Mesenchymal stem cell (in vitro differentiated cells and primary cell): ENCODE measurements at regions not wholly inside any gene's neighbourhood (a gene's known extent, or its start where the extent isn't known, plus 50 kb on each side); places are given as distances from the start of the nearest gene placed in this dataset.

Source experiments
- DNase-seq: peaks from one replicate; pipeline ENCODE4 v3.0.0-alpha.2; 2013
- H2AFZ ChIP-seq: one replicate; pipeline ENCODE4 v1.6.1; 2013; ENCODE audit warnings: low read depth, mild to moderate bottlenecking, control low read depth, inconsistent platforms, low read length, moderate library complexity
- H2AK5ac ChIP-seq: 2 replicates; pipeline ENCODE4 v1.6.1; 2013; ENCODE audit warnings: low read length, moderate library complexity, mild to moderate bottlenecking, inconsistent platforms; ENCODE audit not compliant: severe bottlenecking
- H2BK120ac ChIP-seq: one replicate; pipeline ENCODE4 v1.6.1; 2013; ENCODE audit warnings: low read depth, mild to moderate bottlenecking, inconsistent platforms, low read length, moderate library complexity
- H2BK12ac ChIP-seq, 2 experiments: one replicate each; pipeline ENCODE4 v1.6.1; 2013; ENCODE audit warnings: inconsistent platforms in 2 of 2, low read length in 2 of 2, mild to moderate bottlenecking in 2 of 2, moderate library complexity in 2 of 2, control low read depth in 1 of 2
- H2BK15ac ChIP-seq: one replicate; pipeline ENCODE4 v1.6.1; 2013; ENCODE audit warnings: mild to moderate bottlenecking, low read depth, inconsistent platforms; ENCODE audit not compliant: poor library complexity, severe bottlenecking
- H2BK5ac ChIP-seq: 2 replicates; pipeline ENCODE4 v1.6.1; 2013; ENCODE audit warnings: low read depth, mild to moderate bottlenecking, low read length, control low read depth, inconsistent platforms; ENCODE audit not compliant: poor library complexity, severe bottlenecking
- H3K14ac ChIP-seq, 2 experiments: one replicate each; pipeline ENCODE4 v1.6.1; 2013; ENCODE audit warnings: inconsistent platforms in 2 of 2, low read length in 2 of 2, control low read depth in 1 of 2, mild to moderate bottlenecking in 1 of 2, moderate library complexity in 1 of 2
- H3K18ac ChIP-seq, 2 experiments: one replicate each; pipeline ENCODE4 v1.6.1; 2013; ENCODE audit warnings: inconsistent platforms in 2 of 2, low read length in 2 of 2, control low read depth in 1 of 2, low read depth in 1 of 2, mild to moderate bottlenecking in 1 of 2
- H3K23ac ChIP-seq, 2 experiments: one replicate each; pipeline ENCODE4 v1.6.1; 2013; ENCODE audit warnings: inconsistent platforms in 2 of 2, low read length in 2 of 2, mild to moderate bottlenecking in 2 of 2, moderate library complexity in 2 of 2, control low read depth in 1 of 2
- H3K27ac ChIP-seq: 2 replicates; pipeline ENCODE4 v1.5.1; 2013; ENCODE audit warnings: mild to moderate bottlenecking, moderate library complexity, low read length, control low read depth, inconsistent platforms; ENCODE audit not compliant: poor library complexity, severe bottlenecking
- H3K27me3 ChIP-seq, 2 experiments: 2 replicates each; pipeline versions ENCODE4 v1.6.1 to v1.7.0; 2013; ENCODE audit warnings: low read length in 2 of 2, mild to moderate bottlenecking in 2 of 2, moderate library complexity in 2 of 2, control low read depth in 1 of 2, inconsistent platforms in 1 of 2; ENCODE audit not compliant: control insufficient read depth in 1 of 2, insufficient read depth in 1 of 2
- H3K36me3 ChIP-seq, 2 experiments: 2 replicates each; pipeline versions ENCODE4 v1.6.1 to v1.7.0; 2013; ENCODE audit warnings: low read length in 2 of 2, control low read depth in 1 of 2, inconsistent platforms in 1 of 2, low read depth in 1 of 2, mild to moderate bottlenecking in 1 of 2; ENCODE audit not compliant: insufficient read depth in 2 of 2, control insufficient read depth in 1 of 2
- H3K4ac ChIP-seq, 2 experiments: one replicate each; pipeline ENCODE4 v1.6.1; 2013; ENCODE audit warnings: inconsistent platforms in 2 of 2, low read length in 2 of 2, mild to moderate bottlenecking in 2 of 2, moderate library complexity in 2 of 2, control low read depth in 1 of 2, low read depth in 1 of 2
- H3K4me1 ChIP-seq: 2 replicates; pipeline ENCODE4 v1.6.1; 2013; ENCODE audit warnings: low read depth, low read length, control low read depth; ENCODE audit not compliant: control insufficient read depth, insufficient read depth
- H3K4me2 ChIP-seq: 2 replicates; pipeline ENCODE4 v1.6.1; 2013; ENCODE audit warnings: low read length, mild to moderate bottlenecking, inconsistent platforms; ENCODE audit not compliant: poor library complexity, severe bottlenecking
- H3K4me3 ChIP-seq, 2 experiments: 2 replicates each; pipeline versions ENCODE4 v1.5.1 to v1.7.0; 2013; ENCODE audit warnings: low read length in 2 of 2, mild to moderate bottlenecking in 2 of 2, control low read depth in 1 of 2, low read depth in 1 of 2; ENCODE audit not compliant: insufficient read depth in 1 of 2
- H3K79me1 ChIP-seq: replicated peaks from 2 replicates; pipeline ENCODE4 v1.6.1; 2013; ENCODE audit warnings: mild to moderate bottlenecking, control low read depth, low read length, inconsistent platforms; ENCODE audit not compliant: poor library complexity, severe bottlenecking
- H3K9ac ChIP-seq: 2 replicates; pipeline ENCODE4 v1.7.0; 2013; ENCODE audit warnings: mild to moderate bottlenecking, low read length, moderate library complexity
- H3K9me3 ChIP-seq: 2 replicates; pipeline ENCODE4 v1.7.0; 2013; ENCODE audit warnings: mild to moderate bottlenecking, low read length; ENCODE audit not compliant: control insufficient read depth
- H4K8ac ChIP-seq: one replicate; pipeline ENCODE4 v1.6.1; 2013; ENCODE audit warnings: inconsistent platforms, mild to moderate bottlenecking, low read length, moderate library complexity
- H4K91ac ChIP-seq: one replicate; pipeline ENCODE4 v1.6.1; 2013; ENCODE audit warnings: mild to moderate bottlenecking, low read length, inconsistent platforms
- WGBS: methylation state at CpG from one replicate; pipeline ENCODE4 v1.1.7; 2013; ENCODE audit warnings: mixed read lengths; 5-methylcytosine and 5-hydroxymethylcytosine counted together

- WGBS, result 84% methylated on average over 9 of the region's 9 CpGs
- H2BK12ac ChIP-seq, result no peak overlapping the region
Measured at GRCh38 chr10:110433740-110434139, 64.0 kb upstream of the DUSP5 start.

GRCh38 chr10:110434489-110435096 lies 63.1 kb upstream of the DUSP5 start:
- no peak overlapping the region for H3K27ac ChIP-seq
- H3K4me2 ChIP-seq, result no peak overlapping the region
- H2AK5ac ChIP-seq, result no peak overlapping the region
- H3K4me3 ChIP-seq, result no peak overlapping the region
- no peak overlapping the region for H2AFZ ChIP-seq
- no peak overlapping the region for H2BK15ac ChIP-seq
- no peak overlapping the region for H4K91ac ChIP-seq
- no peak overlapping the region for H3K23ac ChIP-seq
- no peak overlapping the region for H3K18ac ChIP-seq
- DNase-seq, result no peak
- no peak overlapping the region for H4K8ac ChIP-seq
- H3K79me1 ChIP-seq, result no peaks in the 10 kb centered on the region
- no peak overlapping the region for H2BK5ac ChIP-seq
- H3K27me3 ChIP-seq, result peaks cover 0 to 3% of the 10 kb centered on the region in 2 experiments
- H2BK12ac ChIP-seq, result no peak overlapping the region
- H3K36me3 ChIP-seq, result no peaks in the 10 kb centered on the region
- WGBS, result 94% methylated on average over 4 of the region's 5 CpGs
- H3K4ac ChIP-seq, result no peak overlapping the region
- H3K9ac ChIP-seq, result no peak overlapping the region
- no peak overlapping the region for H3K14ac ChIP-seq
- peaks cover 2% of the 10 kb centered on the region for H3K4me1 ChIP-seq
- no peaks in the 10 kb centered on the region for H3K9me3 ChIP-seq
- no peak overlapping the region for H2BK120ac ChIP-seq

More at GRCh38 chr10:110433740-110434139, 64.0 kb upstream of the DUSP5 start:
- Histone ChIP-seq H4K91ac (no peak overlapping the region), H3K4me1 (peaks cover 7% of the 10 kb centered on the region), H3K18ac (no peak overlapping the region), H2BK120ac (no peak overlapping the region), H3K14ac (no peak overlapping the region), H3K9me3 (no peaks in the 10 kb centered on the region), H2BK5ac (no peak overlapping the region), H3K9ac (no peak overlapping the region), H2AK5ac (no peak overlapping the region), H3K27ac (no peak overlapping the region), H3K79me1 (no peaks in the 10 kb centered on the region), H4K8ac (no peak overlapping the region), H3K36me3 (no peaks in the 10 kb centered on the region), H3K4ac (no peak overlapping the region), H3K27me3 (peaks cover 0 to 3% of the 10 kb centered on the region in 2 experiments), H2AFZ (no peak overlapping the region), H3K23ac (no peak overlapping the region), H3K4me3 (no peak overlapping the region), H3K4me2 (no peak overlapping the region), H2BK15ac (no peak overlapping the region)
- no peak for DNase-seq

GRCh38 chr10:110436554-110437350 lies 61.0 kb upstream of the DUSP5 start:
- no peak overlapping the region for H2AFZ ChIP-seq
- no peak for DNase-seq
- H3K4me2 ChIP-seq, result no peak overlapping the region
- no peak overlapping the region for H3K27ac ChIP-seq
- H4K8ac ChIP-seq, result no peak overlapping the region
- no peak overlapping the region for H2BK5ac ChIP-seq
- H3K4me1 ChIP-seq, result peaks cover 2% of the 10 kb centered on the region
- H3K4me3 ChIP-seq, result no peak overlapping the region
- H3K23ac ChIP-seq, result no peak overlapping the region
- H3K14ac ChIP-seq, result no peak overlapping the region
- no peaks in the 10 kb centered on the region for H3K27me3 ChIP-seq
- H2BK12ac ChIP-seq, result no peak overlapping the region
- H3K4ac ChIP-seq, result no peak overlapping the region
- H2BK15ac ChIP-seq, result no peak overlapping the region
- no peak overlapping the region for H2AK5ac ChIP-seq
- H3K9me3 ChIP-seq, result no peaks in the 10 kb centered on the region
- no peaks in the 10 kb centered on the region for H3K79me1 ChIP-seq
- H4K91ac ChIP-seq, result no peak overlapping the region
- H3K18ac ChIP-seq, result no peak overlapping the region
- no peak overlapping the region for H3K9ac ChIP-seq
- no peak overlapping the region for H2BK120ac ChIP-seq
- WGBS, result 94% methylated on average over 9 of the region's 9 CpGs
- no peaks in the 10 kb centered on the region for H3K36me3 ChIP-seq

DNA sequence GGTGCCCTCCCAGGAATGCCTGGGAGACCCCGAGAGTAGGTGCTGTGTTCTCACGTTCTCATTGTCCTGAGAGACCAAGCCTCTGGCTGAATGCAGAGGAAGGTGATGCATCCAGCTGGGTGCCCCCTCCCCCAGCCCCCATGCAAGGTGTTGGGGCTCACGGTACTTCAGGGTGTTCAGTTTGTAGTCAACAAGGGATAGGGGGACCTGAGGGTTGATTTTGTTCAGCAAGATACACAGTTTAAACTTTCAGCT lies 60.4 kb upstream of the DUSP5 start:
- Histone ChIP-seq H4K91ac (no peak overlapping the region), H3K27ac (no peak overlapping the region), H3K9me3 (no peaks in the 10 kb centered on the region), H3K79me1 (no peaks in the 10 kb centered on the region), H3K27me3 (no peaks in the 10 kb centered on the region), H3K14ac (no peak overlapping the region), H2BK12ac (no peak overlapping the region), H2BK5ac (no peak overlapping the region), H3K36me3 (no peaks in the 10 kb centered on the region), H3K4me2 (no peak overlapping the region), H3K4ac (no peak overlapping the region), H4K8ac (no peak overlapping the region), H2AFZ (no peak overlapping the region), H3K4me1 (peaks cover 5% of the 10 kb centered on the region), H2BK15ac (no peak overlapping the region), H3K9ac (no peak overlapping the region), H3K18ac (no peak overlapping the region), H3K4me3 (no peak overlapping the region), H2AK5ac (no peak overlapping the region), H3K23ac (no peak overlapping the region), H2BK120ac (no peak overlapping the region)
- DNase-seq, result no peak
- WGBS, result 64% methylated on average over 3 of the region's 3 CpGs
